ENCODE measurements at regions not wholly inside any gene's neighbourhood (a gene's known extent, or its start where the extent isn't known, plus 50 kb on each side); places are given as distances from the start of the nearest gene placed in this dataset.

DNA sequence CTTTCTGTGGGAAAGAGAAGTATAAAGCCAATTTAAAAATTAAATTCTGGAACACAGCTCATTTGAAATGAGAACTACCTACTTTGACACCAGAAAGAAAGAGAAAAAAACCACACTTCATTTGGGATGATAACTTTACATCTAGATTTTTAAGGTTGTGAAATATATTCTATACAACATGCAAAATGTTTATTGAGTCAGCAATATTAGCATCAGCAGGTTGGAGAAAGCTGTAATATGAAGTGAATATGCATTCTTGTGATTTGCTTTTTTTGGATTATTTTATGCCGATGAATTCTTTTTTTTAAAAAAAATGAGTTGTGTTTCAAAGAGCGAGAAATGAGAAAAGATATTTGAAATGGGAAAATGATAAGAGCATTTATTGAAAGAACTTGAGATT, 307.0 kb upstream of the DPPA4 start:
- TF ChIP-seq POLR2AphosphoS5 (IDR thresholded peaks at IDR 0.05) (no peak), POLR2A (IDR thresholded peaks at IDR 0.05) (no peak)
- TF ChIP-seq, protein P1, sequence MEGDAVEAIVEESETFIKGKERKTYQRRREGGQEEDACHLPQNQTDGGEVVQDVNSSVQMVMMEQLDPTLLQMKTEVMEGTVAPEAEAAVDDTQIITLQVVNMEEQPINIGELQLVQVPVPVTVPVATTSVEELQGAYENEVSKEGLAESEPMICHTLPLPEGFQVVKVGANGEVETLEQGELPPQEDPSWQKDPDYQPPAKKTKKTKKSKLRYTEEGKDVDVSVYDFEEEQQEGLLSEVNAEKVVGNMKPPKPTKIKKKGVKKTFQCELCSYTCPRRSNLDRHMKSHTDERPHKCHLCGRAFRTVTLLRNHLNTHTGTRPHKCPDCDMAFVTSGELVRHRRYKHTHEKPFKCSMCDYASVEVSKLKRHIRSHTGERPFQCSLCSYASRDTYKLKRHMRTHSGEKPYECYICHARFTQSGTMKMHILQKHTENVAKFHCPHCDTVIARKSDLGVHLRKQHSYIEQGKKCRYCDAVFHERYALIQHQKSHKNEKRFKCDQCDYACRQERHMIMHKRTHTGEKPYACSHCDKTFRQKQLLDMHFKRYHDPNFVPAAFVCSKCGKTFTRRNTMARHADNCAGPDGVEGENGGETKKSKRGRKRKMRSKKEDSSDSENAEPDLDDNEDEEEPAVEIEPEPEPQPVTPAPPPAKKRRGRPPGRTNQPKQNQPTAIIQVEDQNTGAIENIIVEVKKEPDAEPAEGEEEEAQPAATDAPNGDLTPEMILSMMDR (IDR thresholded peaks at IDR 0.05): no peak
